NCI-H526 (cell line): ENCODE measurements at regions not wholly inside any gene's neighbourhood (a gene's known extent, or its start where the extent isn't known, plus 50 kb on each side); places are given as distances from the start of the nearest gene placed in this dataset.
"Not testable (repeated sequence)": the region's sequence is repeated elsewhere in the genome, so short reads cannot be mapped to it uniquely, and the experiment has no call there.

Experiments used
- DNase-seq, 2 experiments: peaks; one replicate each; lab custom pipeline; 2025; lab: John Stamatoyannopoulos, UW

DNA sequence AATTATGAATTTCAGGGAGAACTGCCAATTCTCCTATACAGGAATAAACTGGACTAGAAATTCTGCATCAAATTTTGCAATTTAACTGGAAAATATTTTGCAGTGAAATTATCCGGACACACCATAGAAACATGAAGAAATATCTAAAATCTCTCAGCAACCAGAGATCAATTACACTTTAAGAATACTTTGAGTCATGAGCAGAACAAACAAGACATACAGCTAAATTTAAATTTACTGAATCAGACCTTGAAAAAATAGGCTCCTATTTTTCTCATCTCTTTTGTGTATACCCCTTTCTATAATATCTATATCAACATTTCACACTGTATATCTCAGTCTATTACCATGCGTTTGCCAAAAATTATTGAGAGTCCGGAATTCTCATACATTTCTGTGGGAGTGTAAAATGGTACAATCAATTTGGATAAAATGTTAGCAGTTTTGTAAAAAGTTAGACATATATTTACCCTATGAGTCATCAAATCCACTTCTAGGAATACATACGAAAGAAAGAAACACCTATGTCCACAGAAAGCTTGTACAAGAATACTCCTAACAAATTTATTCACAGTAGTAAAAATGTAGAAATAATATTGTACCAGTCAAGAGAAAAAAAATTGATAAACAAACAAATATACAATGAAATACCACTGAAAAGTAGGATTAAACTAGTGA lies 593.1 kb upstream of the NECTIN3 start:
- no peak for DNase-seq

DNA sequence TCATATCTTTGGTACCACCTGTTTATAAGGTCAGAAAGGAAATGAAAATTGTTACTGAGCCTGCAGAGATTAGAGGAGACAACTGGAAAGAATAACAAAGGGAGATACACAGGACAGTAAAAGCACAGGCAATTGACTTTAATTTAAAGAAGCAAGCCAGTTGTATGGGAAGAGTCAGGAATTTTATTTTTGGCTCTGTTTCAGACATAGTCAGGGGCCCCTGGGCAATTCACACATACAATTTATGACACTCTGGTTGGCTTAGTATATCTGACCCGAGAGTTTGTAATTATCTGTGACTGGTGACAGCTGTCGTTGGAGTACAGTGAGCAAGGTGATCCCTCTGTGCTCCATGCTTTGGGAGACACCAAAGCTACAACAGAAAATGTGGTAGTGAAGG lies 591.9 kb upstream of the NECTIN3 start:
- no peak for DNase-seq

- no peak for DNase-seq
Measured at GRCh38 chr3:110485389-110485788, 586.2 kb upstream of the NECTIN3 start.

DNA sequence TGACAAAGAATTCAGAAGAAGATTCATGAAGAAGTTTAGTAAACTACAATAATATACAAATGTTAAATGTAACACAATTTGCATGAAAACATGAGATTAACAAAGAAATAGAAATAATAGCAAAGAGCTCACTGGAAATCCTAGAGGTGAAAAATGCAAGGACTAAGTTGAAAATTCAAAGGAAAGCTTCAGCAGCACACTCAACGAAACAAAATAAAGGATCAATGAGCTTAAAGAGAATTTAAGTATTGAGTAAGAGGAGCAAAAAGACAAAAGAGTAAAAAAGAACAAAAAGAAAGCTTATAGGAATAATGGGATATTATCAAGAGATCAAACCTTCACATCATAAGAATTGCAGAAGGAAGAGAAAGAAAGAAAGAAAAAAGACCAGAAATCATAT lies 583.8 kb upstream of the NECTIN3 start:
- no peak for DNase-seq

GRCh38 chr3:110491413-110491812 lies 580.2 kb upstream of the NECTIN3 start:
- no peak for DNase-seq

DNA sequence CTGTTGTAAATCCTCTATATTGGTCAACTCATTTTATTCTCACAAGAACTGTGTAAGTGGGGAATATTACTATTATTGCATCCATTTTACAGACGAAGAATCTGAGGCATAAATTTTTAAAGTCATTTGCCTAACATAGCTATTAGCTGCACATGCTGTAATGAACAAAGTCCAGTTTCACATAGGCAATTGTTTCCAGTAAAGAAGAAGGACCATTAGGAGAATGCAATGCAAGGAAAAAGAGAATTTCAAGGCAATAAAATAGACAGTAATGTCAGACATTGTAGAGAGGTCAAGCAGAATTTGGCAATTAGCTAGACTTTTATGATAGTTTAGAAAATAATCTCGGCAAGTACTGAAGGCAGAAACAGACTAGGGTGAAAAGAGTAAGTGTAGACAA lies 578.7 kb upstream of the NECTIN3 start:
- DNase-seq: no peak

DNA sequence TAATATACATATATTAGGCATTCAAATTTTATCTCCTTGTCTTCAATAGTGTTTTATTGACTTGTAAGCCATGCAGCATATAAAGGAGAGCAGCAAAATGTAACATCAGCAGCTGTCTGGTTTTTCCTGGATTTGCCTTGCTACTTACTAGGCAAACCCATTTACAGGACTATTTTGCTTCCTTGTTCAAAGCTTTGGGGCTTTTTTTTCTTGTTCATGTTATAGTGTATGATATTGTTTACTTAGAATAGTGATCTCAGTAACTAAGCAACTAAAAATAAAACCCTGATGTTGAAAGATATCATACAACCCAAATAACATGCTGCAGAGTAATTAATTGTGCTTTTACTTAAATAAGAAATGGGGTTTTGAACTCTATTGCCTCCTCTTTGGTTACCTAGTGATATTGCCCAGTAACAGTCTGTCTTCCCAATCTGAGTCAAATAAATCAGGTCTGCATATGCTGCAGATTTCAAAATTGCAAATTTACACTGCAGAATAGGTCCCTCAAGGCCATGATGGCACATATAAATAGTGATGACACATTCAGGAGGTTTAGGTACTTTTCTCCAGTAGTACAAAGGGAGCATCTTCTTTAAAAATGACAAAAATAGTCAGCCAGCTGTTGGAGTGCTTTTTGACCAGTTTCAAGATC lies 578.1 kb upstream of the NECTIN3 start:
- no peak for DNase-seq

DNA sequence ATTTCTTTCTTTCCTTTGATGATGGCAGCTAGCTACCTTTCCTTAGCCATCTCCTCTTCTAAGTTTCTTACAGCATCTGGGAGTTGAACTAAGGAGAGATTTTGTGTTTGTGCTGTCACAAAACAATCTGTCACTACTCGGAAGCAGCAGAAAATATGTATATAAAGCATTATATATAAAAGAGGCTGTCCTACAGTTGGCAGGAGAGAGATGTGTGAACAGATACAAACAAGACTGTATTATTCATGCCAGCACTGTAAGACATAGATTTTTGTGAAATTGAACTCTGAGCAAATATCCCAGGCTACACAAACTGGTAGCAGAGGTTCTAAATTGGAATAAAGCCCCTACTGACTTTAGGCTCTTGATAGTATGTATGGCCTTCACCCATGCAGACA lies 577.5 kb upstream of the NECTIN3 start:
- no peak for DNase-seq

DNA sequence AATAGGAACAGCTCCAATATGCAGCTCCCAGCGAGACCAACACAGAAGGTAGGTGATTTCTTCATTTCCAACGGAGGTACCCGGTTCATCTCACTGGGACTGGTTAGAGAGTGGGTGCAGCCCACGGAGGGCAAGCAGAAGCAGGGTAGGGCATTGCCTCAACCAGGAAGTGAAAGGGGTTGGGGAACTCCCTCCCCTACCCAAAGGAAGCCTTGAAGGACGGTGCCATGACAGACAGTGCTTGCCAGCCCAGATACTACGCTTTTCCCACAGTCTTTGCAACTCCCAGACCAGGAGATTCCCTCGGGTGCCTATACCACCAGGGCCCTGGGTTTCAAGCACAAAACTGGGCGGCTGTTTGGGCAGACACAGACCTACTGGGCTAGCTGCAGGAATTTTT lies 576.9 kb upstream of the NECTIN3 start:
- no peak for DNase-seq

GRCh38 chr3:110495201-110495927 lies 576.3 kb upstream of the NECTIN3 start:
- no peak for DNase-seq

DNA sequence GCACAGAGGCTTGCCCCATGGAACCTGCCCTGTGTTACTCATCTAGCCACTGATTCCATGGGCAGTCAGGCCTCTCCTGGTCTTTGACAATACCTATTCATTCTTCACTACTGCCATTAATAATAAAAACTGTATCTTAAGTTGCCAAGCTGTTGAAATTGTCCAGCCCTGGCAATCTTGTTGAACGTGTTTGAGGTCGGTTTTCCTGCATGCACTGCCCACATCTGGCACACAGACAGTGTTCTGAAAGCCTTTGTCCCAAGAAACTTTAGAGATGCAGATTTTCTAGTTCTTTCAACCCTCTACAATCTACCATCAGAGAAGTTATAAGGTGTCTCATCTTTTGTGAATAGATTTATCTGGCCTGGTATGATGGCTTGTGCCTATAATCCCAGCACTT lies 567.2 kb upstream of the NECTIN3 start:
- no peak for DNase-seq

DNA sequence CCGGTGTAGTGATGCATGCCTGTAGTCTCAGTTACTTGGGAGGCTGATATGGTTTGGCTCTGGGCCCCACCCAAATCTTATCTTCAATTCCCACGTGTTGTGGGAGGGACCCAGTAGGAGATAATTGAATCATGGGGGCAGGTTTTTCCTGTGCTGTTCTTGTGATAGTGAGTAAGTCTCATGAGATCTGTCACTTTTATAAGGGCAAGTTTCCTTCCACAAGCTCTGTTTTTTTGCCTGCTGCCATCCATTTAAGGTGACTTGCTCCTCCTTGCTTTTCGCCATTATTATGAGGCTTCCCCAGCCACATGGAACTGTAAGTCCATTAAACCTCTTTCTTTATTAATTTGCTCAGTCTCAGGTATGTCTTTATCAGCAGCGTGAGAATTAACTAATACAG lies 566.7 kb upstream of the NECTIN3 start:
- no peak for DNase-seq

GRCh38 chr3:110506890-110507289 lies 564.7 kb upstream of the NECTIN3 start:
- DNase-seq: no peak

GRCh38 chr3:110507570-110507969 lies 564.0 kb upstream of the NECTIN3 start:
- DNase-seq: not testable (repeated sequence)

- DNase-seq: no peak
Measured at GRCh38 chr3:110512961-110513360, 558.7 kb upstream of the NECTIN3 start.

- no peak for DNase-seq
Measured at GRCh38 chr3:110518031-110518430, 553.6 kb upstream of the NECTIN3 start.

- no peak for DNase-seq
Measured at GRCh38 chr3:110519071-110519470, 552.5 kb upstream of the NECTIN3 start.

DNA sequence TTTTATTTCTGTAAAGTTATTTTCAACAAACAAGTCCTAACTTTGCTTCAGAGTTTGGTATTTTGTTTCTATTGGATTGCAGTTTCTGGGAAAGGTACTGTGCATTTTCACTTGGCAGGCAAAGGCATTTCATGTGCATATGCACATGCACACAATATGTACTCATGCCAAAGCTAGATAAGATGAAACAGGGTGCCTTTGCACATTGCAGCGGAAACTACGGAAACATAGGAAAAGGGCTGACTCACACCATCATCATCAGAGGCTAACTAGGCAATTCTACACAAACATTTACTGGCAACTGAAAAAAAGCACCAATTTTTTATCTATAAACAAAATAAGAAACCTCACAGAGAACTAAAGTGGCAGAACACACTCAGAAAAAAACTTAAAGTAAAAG lies 550.6 kb upstream of the NECTIN3 start:
- no peak for DNase-seq

DNA sequence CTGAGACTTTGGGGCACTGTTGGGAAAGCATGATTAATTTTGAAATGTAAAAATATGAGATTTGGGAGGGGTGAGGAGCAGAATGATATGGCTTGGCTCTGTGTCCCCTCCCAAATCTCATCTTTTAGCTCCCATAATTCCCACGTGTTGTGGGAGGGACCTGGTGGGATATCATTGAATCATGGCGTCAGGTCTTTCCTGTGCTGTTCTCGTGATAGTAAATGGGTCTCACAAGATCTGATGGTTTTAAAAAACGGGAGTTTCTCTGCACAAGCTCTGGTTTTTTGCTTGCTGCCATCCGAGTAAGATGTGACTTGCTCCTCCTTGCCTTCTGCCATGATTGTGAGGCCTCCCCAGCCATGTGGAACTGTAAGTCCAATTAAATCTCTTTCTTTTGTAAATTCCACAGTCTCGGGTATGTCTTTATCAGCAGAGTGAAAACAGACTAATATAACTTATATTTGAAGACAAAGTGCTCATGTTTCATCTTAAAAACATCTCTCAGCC lies 546.0 kb upstream of the NECTIN3 start:
- DNase-seq: not testable (repeated sequence)

DNA sequence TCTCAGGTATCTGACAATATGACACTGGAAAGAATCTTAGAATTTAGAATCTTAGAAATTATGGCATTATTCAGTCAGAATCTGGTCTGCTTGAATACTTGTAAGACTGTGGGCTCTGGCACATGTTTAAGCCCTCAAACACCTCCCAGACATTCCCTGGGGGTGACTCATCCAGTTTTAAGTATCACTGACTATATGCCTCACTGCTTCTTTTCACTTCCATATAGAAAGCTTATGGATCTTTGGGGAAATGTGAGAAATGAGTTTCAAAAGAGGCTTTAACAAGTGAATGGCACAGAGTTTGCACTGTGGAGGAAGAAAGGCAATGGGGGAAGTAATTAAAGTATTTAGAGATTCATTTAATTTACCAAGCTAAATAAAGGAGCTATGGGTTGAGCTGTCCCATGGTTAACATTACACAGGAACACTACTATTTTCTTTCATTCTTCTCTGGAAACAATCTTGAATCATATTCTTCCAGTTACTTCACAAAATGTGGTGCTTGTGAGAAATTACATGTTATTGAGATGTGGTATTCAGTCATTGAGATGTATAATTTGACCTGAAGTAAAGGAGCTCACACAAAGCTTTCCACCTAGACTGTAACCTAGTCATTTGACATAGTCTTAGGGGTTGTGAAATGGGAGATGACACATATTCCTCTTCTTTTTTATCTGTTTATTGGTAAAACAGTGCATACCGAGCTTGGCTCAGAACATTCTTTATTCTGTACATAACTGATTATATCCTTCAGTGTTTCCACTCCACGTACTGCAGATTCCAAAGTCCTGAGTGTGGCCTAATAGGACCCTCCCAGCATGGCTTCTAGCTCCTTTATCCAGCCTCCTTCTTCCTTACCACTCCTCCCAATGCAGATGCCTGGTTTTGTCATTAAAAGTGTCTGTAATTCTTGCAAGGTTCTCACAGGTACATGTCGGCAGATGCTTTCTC lies 544.6 kb upstream of the NECTIN3 start:
- DNase-seq: no peak

DNA sequence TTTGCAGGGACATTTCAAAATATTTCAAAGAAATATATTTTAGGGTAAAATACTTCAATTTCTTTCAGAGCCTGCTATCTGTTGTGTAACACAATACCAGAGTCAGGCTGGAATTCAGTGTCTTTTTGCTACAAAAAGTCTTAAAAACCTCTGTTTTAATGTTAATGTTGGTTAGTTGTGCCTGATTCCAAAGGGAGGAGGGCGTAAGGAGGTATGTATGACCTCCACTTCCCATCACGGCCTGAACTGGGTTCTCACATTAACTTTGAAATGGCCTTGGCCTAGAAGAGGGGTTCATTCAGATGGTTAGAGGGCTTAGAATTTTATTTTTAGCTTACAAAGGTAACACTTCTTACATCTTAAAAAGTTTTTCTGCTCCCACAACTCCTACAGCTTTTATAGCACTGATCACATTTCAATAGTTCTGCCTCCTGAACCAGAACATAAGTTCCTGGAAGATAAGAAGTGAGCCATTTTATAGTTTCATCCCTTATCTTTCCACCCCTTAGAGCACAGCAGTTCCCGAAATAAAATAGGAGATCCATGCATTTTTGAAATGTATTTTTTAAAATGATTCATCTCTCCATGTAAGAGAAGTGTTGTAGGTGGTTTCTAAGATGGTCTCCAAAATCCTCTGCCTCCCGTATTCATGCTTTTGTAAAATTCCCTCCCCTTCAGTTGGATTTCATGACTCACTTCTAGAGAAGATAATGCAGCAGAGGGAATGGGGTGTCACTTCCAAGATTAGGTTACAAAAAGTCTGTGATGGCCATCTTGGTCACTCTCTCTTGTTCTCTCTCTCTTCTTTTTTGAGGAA lies 543.1 kb upstream of the NECTIN3 start:
- DNase-seq: no peak
